ENCODE measurements at regions not wholly inside any gene's neighbourhood (a gene's known extent, or its start where the extent isn't known, plus 50 kb on each side); places are given as distances from the start of the nearest gene placed in this dataset.

DNA sequence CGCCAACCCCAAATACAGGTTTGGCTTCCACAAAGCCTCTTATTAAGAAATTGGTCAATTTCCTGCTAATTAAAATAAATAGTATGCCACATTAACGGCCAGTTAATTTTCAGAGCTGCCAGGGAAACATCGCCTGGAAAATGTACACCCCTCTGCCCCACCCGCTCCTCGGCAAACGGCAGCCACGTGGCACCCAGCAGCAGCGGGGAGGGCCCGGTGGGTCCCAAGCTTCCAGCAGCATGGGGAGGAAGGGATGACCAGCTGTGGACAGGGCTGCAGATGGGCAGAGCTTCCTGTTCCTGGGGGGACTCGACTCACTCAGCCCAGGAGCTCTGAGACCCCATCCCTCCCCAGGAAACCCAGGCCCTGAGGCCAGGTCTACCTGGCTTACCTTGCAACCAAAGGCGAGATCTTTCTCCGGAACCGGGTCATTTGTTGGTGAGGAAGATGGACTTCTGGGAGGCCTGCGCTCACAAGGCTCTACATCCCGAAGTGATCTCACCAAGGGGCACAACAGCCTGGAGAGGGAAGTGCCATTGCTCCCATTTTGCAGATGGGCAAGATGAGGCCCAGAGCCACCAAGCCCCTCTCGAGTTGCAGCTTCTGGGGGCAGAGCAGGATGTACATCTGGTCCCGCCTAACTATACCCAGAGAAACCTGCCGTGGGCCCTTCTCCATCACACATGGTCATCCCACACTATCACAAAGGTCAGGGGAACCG is 68.3 kb downstream of the IGLL1 start:
- H3K79me2 ChIP-seq (ENCODE audit: low read depth) = no peaks in the 10 kb centered on the region
- no peaks in the 10 kb centered on the region for H3K9me2 ChIP-seq (ENCODE audit: insufficient read depth)
- TF ChIP-seq EZH2 (IDR thresholded peaks at IDR 0.05; ENCODE audit: low read depth) = no peak
- TF ChIP-seq, protein P1, sequence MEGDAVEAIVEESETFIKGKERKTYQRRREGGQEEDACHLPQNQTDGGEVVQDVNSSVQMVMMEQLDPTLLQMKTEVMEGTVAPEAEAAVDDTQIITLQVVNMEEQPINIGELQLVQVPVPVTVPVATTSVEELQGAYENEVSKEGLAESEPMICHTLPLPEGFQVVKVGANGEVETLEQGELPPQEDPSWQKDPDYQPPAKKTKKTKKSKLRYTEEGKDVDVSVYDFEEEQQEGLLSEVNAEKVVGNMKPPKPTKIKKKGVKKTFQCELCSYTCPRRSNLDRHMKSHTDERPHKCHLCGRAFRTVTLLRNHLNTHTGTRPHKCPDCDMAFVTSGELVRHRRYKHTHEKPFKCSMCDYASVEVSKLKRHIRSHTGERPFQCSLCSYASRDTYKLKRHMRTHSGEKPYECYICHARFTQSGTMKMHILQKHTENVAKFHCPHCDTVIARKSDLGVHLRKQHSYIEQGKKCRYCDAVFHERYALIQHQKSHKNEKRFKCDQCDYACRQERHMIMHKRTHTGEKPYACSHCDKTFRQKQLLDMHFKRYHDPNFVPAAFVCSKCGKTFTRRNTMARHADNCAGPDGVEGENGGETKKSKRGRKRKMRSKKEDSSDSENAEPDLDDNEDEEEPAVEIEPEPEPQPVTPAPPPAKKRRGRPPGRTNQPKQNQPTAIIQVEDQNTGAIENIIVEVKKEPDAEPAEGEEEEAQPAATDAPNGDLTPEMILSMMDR (conservative IDR thresholded peaks at IDR 0.05) = no peak
- no peaks in the 10 kb centered on the region for H3F3A ChIP-seq (ENCODE audit: insufficient read depth, low read depth)
- no peaks in the 10 kb centered on the region for H4K20me1 ChIP-seq (ENCODE audit: insufficient read depth)
- H3K36me3 ChIP-seq (ENCODE audit: low read depth) = no peaks in the 10 kb centered on the region
- peaks cover 63% of the 10 kb centered on the region for H3K27me3 ChIP-seq (ENCODE audit: insufficient read depth, low read depth)
- H2AFZ ChIP-seq = no peak overlapping the region
- no peak for DNase-seq
- POLR2A ChIA-PET (ENCODE audit: unreplicated experiment) = no interaction called here
- H3K4me3 ChIP-seq = no peak overlapping the region
- no peak overlapping the region for H3K4me2 ChIP-seq
- intact Hi-C loops (cut with micrococcal nuclease; ENCODE audit: unreplicated experiment) = no loop called here
- CTCF ChIA-PET = no interaction called here
- no peak overlapping the region for H3K27ac ChIP-seq
- H3K9me3 ChIP-seq (ENCODE audit: insufficient read depth, low read depth) = no peaks in the 10 kb centered on the region
- BruUV-seq (replicated peaks) = no TSS peak
- H3K4me1 ChIP-seq (replicated peaks; ENCODE audit: insufficient read depth) = no peaks in the 10 kb centered on the region

DNA sequence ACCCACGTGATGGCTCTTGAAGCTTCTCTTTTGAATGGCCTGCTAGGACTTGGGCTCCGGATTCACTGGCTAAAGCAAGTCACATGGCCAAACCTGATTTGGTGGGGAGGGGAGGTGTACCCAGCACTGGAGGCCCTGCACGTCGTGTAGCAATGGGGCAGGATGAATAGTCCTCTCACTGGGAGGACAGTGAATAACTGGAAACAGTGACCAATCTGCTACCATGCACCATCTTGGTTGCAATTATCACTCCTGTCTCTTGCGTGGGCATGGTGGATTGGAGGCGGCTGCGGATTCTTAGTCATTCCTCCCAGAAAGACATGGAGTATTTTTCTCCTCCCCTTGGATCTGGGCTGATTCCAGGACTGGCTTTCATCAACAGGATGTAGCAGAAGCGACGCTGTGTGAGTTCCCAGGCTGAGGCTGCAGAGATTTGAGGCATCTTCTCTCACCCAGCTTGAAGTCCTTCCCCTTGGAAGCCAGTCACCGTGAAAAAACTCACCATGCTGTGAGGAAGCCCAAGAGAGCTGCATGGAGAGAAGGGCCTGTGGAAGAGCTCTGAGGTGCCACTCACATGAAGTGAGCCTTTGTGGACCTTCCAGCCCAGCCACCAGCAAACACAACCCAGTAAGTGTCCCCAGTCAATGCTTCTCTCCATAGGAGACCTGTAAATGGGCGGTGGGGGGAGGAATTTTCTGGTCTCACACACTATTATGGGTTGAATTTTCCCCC is 70.4 kb downstream of the IGLL1 start:
- TF ChIP-seq EZH2 (IDR thresholded peaks at IDR 0.05; ENCODE audit: low read depth) = no peak
- TF ChIP-seq, protein P1 (conservative IDR thresholded peaks at IDR 0.05) = no peak
- H3K27me3 ChIP-seq (ENCODE audit: insufficient read depth, low read depth) = peaks cover 65% of the 10 kb centered on the region
- no TSS peak for BruUV-seq (replicated peaks)
- no peak overlapping the region for H3K27ac ChIP-seq
- H3K36me3 ChIP-seq (ENCODE audit: low read depth) = no peaks in the 10 kb centered on the region
- no peaks in the 10 kb centered on the region for H3K9me2 ChIP-seq (ENCODE audit: insufficient read depth)
- no peak overlapping the region for H2AFZ ChIP-seq
- no peaks in the 10 kb centered on the region for H3K4me1 ChIP-seq (replicated peaks; ENCODE audit: insufficient read depth)
- intact Hi-C loops (cut with micrococcal nuclease; ENCODE audit: unreplicated experiment) = no loop called here
- H3F3A ChIP-seq (ENCODE audit: insufficient read depth, low read depth) = no peaks in the 10 kb centered on the region
- H3K4me2 ChIP-seq = no peak overlapping the region
- H3K79me2 ChIP-seq (ENCODE audit: low read depth) = no peaks in the 10 kb centered on the region
- H3K9me3 ChIP-seq (ENCODE audit: insufficient read depth, low read depth) = no peaks in the 10 kb centered on the region
- H3K4me3 ChIP-seq = no peak overlapping the region
- no peak for DNase-seq
- no peaks in the 10 kb centered on the region for H4K20me1 ChIP-seq (ENCODE audit: insufficient read depth)
- ChIA-PET CTCF (no interaction called here), POLR2A (ENCODE audit: unreplicated experiment) (no interaction called here)

DNA sequence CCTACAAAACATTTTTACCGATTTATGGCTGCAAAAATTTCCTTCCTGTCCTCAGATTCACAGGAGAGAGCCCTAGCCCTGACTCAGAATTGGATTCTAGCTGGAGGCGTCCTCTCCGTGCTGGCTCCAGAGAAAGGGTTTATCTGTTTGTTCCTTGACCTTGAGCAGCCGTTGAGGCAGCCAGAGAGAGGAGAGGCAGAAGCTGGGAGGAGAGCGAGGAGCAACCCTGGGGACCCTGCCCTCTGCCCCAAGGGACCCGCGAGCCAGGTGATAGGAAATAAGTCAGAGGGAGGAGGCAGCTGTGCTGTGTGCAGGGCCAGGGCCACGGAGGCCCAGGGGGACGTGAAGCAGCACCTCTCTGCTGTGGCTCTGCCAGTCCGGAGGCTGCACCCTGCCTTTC is 75.6 kb downstream of the IGLL1 start:
- no peak overlapping the region for H3K4me2 ChIP-seq
- peaks cover 69% of the 10 kb centered on the region for H3K27me3 ChIP-seq (ENCODE audit: insufficient read depth, low read depth)
- H4K20me1 ChIP-seq (ENCODE audit: insufficient read depth) = no peaks in the 10 kb centered on the region
- ChIA-PET POLR2A (ENCODE audit: unreplicated experiment) (no interaction called here), CTCF (no interaction called here)
- no peak overlapping the region for H2AFZ ChIP-seq
- no peaks in the 10 kb centered on the region for H3K9me3 ChIP-seq (ENCODE audit: insufficient read depth, low read depth)
- no peak for DNase-seq
- TF ChIP-seq, protein P1 (conservative IDR thresholded peaks at IDR 0.05) = no peak
- no peak for TF ChIP-seq EZH2 (IDR thresholded peaks at IDR 0.05; ENCODE audit: low read depth)
- no peaks in the 10 kb centered on the region for H3F3A ChIP-seq (ENCODE audit: insufficient read depth, low read depth)
- H3K4me1 ChIP-seq (replicated peaks; ENCODE audit: insufficient read depth) = no peaks in the 10 kb centered on the region
- intact Hi-C loops (cut with micrococcal nuclease; ENCODE audit: unreplicated experiment) = no loop called here
- no peak overlapping the region for H3K4me3 ChIP-seq
- no peaks in the 10 kb centered on the region for H3K9me2 ChIP-seq (ENCODE audit: insufficient read depth)
- no peaks in the 10 kb centered on the region for H3K36me3 ChIP-seq (ENCODE audit: low read depth)
- no peak overlapping the region for H3K27ac ChIP-seq
- BruUV-seq (replicated peaks) = no TSS peak
- H3K79me2 ChIP-seq (ENCODE audit: low read depth) = no peaks in the 10 kb centered on the region

Measured in PC-9 (cell line).